ENCODE measurements at regions not wholly inside any gene's neighbourhood (a gene's known extent, or its start where the extent isn't known, plus 50 kb on each side); places are given as distances from the start of the nearest gene placed in this dataset.

DNA sequence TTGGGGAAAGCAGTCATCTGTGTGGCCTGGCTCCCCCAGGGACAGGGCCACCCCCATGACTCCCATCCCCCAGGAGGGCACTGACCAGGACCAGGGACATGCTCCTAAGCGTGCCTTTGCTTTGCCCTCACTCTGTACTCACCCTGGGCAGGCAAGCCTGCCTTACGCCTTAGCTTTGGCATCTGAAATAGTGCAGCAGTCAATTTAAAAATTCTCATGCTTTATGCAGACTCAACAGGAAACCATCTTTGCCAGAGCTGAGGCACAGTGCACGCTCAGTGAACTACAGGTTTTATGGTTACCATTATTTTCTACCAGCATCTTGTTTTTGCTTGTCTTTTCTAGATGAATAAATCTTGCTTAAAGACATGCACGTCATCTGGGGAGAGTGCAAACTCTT, 323.5 kb downstream of the IRX2 start:
- H3K79me2 ChIP-seq (ENCODE audit: control insufficient read depth, insufficient read depth, low read length, unreplicated experiment), result no peaks in the 10 kb centered on the region
- H3K4me3 ChIP-seq (ENCODE audit: low read depth, low read length), result no peak overlapping the region
- no peak overlapping the region for H2AFZ ChIP-seq (ENCODE audit: low read length, unreplicated experiment)
- no peak overlapping the region for H3K27ac ChIP-seq (ENCODE audit: low read depth, low read length)
- H3K4me1 ChIP-seq (ENCODE audit: control insufficient read depth, insufficient read depth, low read length, unreplicated experiment), result no peaks in the 10 kb centered on the region
- H3K27me3 ChIP-seq (ENCODE audit: insufficient read depth, low read length), result no peaks in the 10 kb centered on the region
- H3K36me3 ChIP-seq (ENCODE audit: insufficient read depth, low read length), result no peaks in the 10 kb centered on the region

- no peak overlapping the region for H2AFZ ChIP-seq (ENCODE audit: low read length, unreplicated experiment)
- H3K4me1 ChIP-seq (ENCODE audit: control insufficient read depth, insufficient read depth, low read length, unreplicated experiment), result no peaks in the 10 kb centered on the region
- H3K27ac ChIP-seq (ENCODE audit: low read depth, low read length), result no peak overlapping the region
- H3K79me2 ChIP-seq (ENCODE audit: control insufficient read depth, insufficient read depth, low read length, unreplicated experiment), result no peaks in the 10 kb centered on the region
- no peaks in the 10 kb centered on the region for H3K27me3 ChIP-seq (ENCODE audit: insufficient read depth, low read length)
- no peak overlapping the region for H3K4me3 ChIP-seq (ENCODE audit: low read depth, low read length)
- H3K36me3 ChIP-seq (ENCODE audit: insufficient read depth, low read length), result no peaks in the 10 kb centered on the region
Observed at GRCh38 chr5:2423634-2424033, 327.8 kb downstream of the IRX2 start.

DNA sequence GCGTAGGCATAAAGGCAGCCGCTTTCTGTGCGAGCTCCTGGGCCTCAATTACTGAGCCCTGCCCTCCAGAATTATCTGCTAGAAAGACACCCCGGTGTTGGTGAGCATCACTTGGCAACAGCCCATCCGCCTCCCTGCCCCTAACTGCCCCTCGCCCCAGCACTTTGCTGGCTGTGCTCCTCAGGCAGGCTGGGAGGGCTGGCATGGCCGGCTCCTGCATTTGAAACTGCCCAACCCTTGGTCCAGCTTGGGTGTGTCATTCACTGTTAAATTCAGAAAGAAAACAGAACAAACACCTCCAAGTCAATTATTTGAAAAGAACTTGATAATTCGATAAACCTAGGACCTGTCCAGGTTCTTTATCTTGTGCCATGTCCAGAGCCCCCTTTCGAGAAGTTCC, 334.2 kb downstream of the IRX2 start:
- no peaks in the 10 kb centered on the region for H3K27me3 ChIP-seq (ENCODE audit: insufficient read depth, low read length)
- H3K4me1 ChIP-seq (ENCODE audit: control insufficient read depth, insufficient read depth, low read length, unreplicated experiment), result no peaks in the 10 kb centered on the region
- no peak overlapping the region for H2AFZ ChIP-seq (ENCODE audit: low read length, unreplicated experiment)
- H3K4me3 ChIP-seq (ENCODE audit: low read depth, low read length), result no peak overlapping the region
- no peaks in the 10 kb centered on the region for H3K36me3 ChIP-seq (ENCODE audit: insufficient read depth, low read length)
- H3K27ac ChIP-seq (ENCODE audit: low read depth, low read length), result no peak overlapping the region
- no peaks in the 10 kb centered on the region for H3K79me2 ChIP-seq (ENCODE audit: control insufficient read depth, insufficient read depth, low read length, unreplicated experiment)

DNA sequence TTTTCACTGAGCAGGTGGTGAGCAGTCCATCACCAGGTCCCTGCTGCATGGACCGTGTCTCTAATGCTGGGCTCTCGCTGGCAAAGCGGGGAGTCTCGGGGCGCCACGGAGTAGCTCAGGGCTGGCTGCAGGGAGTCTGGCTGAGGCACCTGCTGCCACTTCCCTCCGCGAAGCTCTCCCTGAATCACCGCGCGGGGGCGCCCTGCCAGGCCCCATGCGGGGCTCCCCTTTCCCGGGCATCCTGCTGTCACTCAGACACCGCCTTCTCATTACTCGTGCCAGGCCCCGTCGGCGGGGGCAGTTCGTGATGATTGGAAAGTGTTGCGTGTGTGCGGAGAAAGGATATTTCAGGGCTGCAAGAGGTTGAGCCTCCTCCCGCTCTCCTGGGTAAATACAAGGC, 335.8 kb downstream of the IRX2 start:
- no peaks in the 10 kb centered on the region for H3K27me3 ChIP-seq (ENCODE audit: insufficient read depth, low read length)
- H3K4me3 ChIP-seq (ENCODE audit: low read depth, low read length), result no peak overlapping the region
- no peaks in the 10 kb centered on the region for H3K4me1 ChIP-seq (ENCODE audit: control insufficient read depth, insufficient read depth, low read length, unreplicated experiment)
- H3K79me2 ChIP-seq (ENCODE audit: control insufficient read depth, insufficient read depth, low read length, unreplicated experiment), result no peaks in the 10 kb centered on the region
- no peak overlapping the region for H3K27ac ChIP-seq (ENCODE audit: low read depth, low read length)
- no peak overlapping the region for H2AFZ ChIP-seq (ENCODE audit: low read length, unreplicated experiment)
- no peaks in the 10 kb centered on the region for H3K36me3 ChIP-seq (ENCODE audit: insufficient read depth, low read length)

DNA sequence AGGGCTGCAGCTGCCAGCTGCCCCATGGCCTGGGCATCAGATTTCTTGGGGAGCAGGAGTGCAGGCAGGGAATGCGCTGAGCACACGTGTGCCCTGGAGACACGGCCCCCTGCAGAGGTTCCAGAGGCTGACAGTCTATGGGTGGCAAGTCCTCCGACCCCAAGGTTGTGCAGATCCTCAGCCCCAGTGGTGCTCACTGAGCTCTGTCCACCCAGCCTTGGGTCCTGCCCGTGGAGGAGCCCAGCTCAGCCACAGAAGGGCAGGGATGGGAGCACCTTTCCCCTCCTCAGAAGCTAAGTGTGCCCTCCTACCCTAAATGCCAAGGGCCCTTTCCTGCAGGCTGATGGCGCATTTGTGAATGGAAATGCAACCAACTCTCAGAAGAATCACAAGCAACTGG, 341.0 kb downstream of the IRX2 start:
- no peaks in the 10 kb centered on the region for H3K27me3 ChIP-seq (ENCODE audit: insufficient read depth, low read length)
- no peak overlapping the region for H3K27ac ChIP-seq (ENCODE audit: low read depth, low read length)
- H3K36me3 ChIP-seq (ENCODE audit: insufficient read depth, low read length), result no peaks in the 10 kb centered on the region
- no peak overlapping the region for H2AFZ ChIP-seq (ENCODE audit: low read length, unreplicated experiment)
- H3K4me1 ChIP-seq (ENCODE audit: control insufficient read depth, insufficient read depth, low read length, unreplicated experiment), result no peaks in the 10 kb centered on the region
- no peak overlapping the region for H3K4me3 ChIP-seq (ENCODE audit: low read depth, low read length)
- H3K79me2 ChIP-seq (ENCODE audit: control insufficient read depth, insufficient read depth, low read length, unreplicated experiment), result no peaks in the 10 kb centered on the region

GRCh38 chr5:2403296-2403695, 348.2 kb downstream of the IRX2 start:
- H3K4me1 ChIP-seq (ENCODE audit: control insufficient read depth, insufficient read depth, low read length, unreplicated experiment), result no peaks in the 10 kb centered on the region
- H3K27ac ChIP-seq (ENCODE audit: low read depth, low read length), result no peak overlapping the region
- H2AFZ ChIP-seq (ENCODE audit: low read length, unreplicated experiment), result no peak overlapping the region
- H3K27me3 ChIP-seq (ENCODE audit: insufficient read depth, low read length), result no peaks in the 10 kb centered on the region
- H3K36me3 ChIP-seq (ENCODE audit: insufficient read depth, low read length), result no peaks in the 10 kb centered on the region
- no peak overlapping the region for H3K4me3 ChIP-seq (ENCODE audit: low read depth, low read length)
- no peaks in the 10 kb centered on the region for H3K79me2 ChIP-seq (ENCODE audit: control insufficient read depth, insufficient read depth, low read length, unreplicated experiment)

GRCh38 chr5:2399804-2400203, 351.7 kb downstream of the IRX2 start:
- Histone ChIP-seq H3K79me2 (ENCODE audit: control insufficient read depth, insufficient read depth, low read length, unreplicated experiment) (no peaks in the 10 kb centered on the region), H3K36me3 (ENCODE audit: insufficient read depth, low read length) (no peaks in the 10 kb centered on the region), H3K27me3 (ENCODE audit: insufficient read depth, low read length) (no peaks in the 10 kb centered on the region), H3K27ac (ENCODE audit: low read depth, low read length) (no peak overlapping the region), H3K4me1 (ENCODE audit: control insufficient read depth, insufficient read depth, low read length, unreplicated experiment) (no peaks in the 10 kb centered on the region), H3K4me3 (ENCODE audit: low read depth, low read length) (no peak overlapping the region), H2AFZ (ENCODE audit: low read length, unreplicated experiment) (no peak overlapping the region)

DNA sequence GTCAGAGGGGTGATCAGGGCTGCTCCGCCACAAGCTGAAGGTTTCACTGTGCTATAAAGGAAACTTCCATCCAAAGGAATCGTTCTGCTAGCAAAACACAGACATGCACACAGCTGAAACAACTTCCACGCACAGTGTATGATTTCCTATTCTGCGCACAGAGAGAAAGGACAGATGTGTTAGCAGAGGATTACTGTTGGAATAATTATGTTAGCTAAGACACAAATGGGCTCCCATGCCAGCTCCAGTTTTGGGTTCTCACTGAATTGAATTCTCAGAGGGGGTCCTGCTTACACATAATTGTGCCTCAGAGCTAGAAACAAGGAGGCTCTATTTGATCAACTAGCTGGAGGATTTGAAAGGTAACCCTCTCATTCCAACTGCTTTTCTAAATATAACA, 352.4 kb downstream of the IRX2 start:
- Histone ChIP-seq H3K36me3 (ENCODE audit: insufficient read depth, low read length) (no peaks in the 10 kb centered on the region), H3K4me1 (ENCODE audit: control insufficient read depth, insufficient read depth, low read length, unreplicated experiment) (no peaks in the 10 kb centered on the region), H3K27ac (ENCODE audit: low read depth, low read length) (no peak overlapping the region), H3K4me3 (ENCODE audit: low read depth, low read length) (no peak overlapping the region), H3K79me2 (ENCODE audit: control insufficient read depth, insufficient read depth, low read length, unreplicated experiment) (no peaks in the 10 kb centered on the region), H2AFZ (ENCODE audit: low read length, unreplicated experiment) (no peak overlapping the region), H3K27me3 (ENCODE audit: insufficient read depth, low read length) (no peaks in the 10 kb centered on the region)

- no peaks in the 10 kb centered on the region for H3K4me1 ChIP-seq (ENCODE audit: control insufficient read depth, insufficient read depth, low read length, unreplicated experiment)
- H3K36me3 ChIP-seq (ENCODE audit: insufficient read depth, low read length), result no peaks in the 10 kb centered on the region
- H3K79me2 ChIP-seq (ENCODE audit: control insufficient read depth, insufficient read depth, low read length, unreplicated experiment), result no peaks in the 10 kb centered on the region
- no peak overlapping the region for H2AFZ ChIP-seq (ENCODE audit: low read length, unreplicated experiment)
- no peak overlapping the region for H3K27ac ChIP-seq (ENCODE audit: low read depth, low read length)
- no peak overlapping the region for H3K4me3 ChIP-seq (ENCODE audit: low read depth, low read length)
- no peaks in the 10 kb centered on the region for H3K27me3 ChIP-seq (ENCODE audit: insufficient read depth, low read length)
Observed at GRCh38 chr5:2393556-2393955, 357.9 kb downstream of the IRX2 start.

DNA sequence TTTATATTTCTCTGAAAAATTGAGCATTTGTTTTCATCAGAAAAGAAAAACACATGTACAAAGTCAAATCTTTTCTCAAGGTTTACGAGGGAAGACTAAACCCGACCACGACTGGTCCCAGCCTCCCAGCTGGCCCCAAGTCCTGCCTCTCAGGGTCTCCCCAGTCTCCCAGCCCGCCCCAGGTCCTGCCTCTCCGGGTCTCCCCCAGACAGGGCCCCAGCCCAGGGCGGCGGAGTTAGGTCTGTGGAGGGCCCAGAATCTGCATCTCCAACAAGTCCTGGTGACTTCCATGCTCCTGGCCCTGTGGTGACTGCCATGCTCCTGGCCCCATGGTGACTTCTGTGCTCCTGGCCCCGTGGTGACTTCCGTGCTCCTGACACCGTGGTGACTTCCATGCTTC, 359.9 kb downstream of the IRX2 start:
- Histone ChIP-seq H3K27me3 (ENCODE audit: insufficient read depth, low read length) (no peaks in the 10 kb centered on the region; the same call in 1 of the 2 replicates), H3K36me3 (ENCODE audit: insufficient read depth, low read length) (no peaks in the 10 kb centered on the region)

GRCh38 chr5:2391021-2391420, 360.5 kb downstream of the IRX2 start:
- Histone ChIP-seq H3K27me3 (ENCODE audit: insufficient read depth, low read length) (no peaks in the 10 kb centered on the region; the same call in 1 of the 2 replicates), H3K36me3 (ENCODE audit: insufficient read depth, low read length) (no peaks in the 10 kb centered on the region), H3K4me1 (ENCODE audit: control insufficient read depth, insufficient read depth, low read length, unreplicated experiment) (no peaks in the 10 kb centered on the region), H3K4me3 (ENCODE audit: low read depth, low read length) (no peak overlapping the region), H3K79me2 (ENCODE audit: control insufficient read depth, insufficient read depth, low read length, unreplicated experiment) (no peaks in the 10 kb centered on the region), H3K27ac (ENCODE audit: low read depth, low read length) (no peak overlapping the region), H2AFZ (ENCODE audit: low read length, unreplicated experiment) (no peak overlapping the region)

More for the DNA sequence above, 359.9 kb downstream of the IRX2 start:
- Histone ChIP-seq H3K4me1 (ENCODE audit: control insufficient read depth, insufficient read depth, low read length, unreplicated experiment) (no peaks in the 10 kb centered on the region), H3K27ac (ENCODE audit: low read depth, low read length) (no peak overlapping the region), H3K79me2 (ENCODE audit: control insufficient read depth, insufficient read depth, low read length, unreplicated experiment) (no peaks in the 10 kb centered on the region), H3K4me3 (ENCODE audit: low read depth, low read length) (no peak overlapping the region), H2AFZ (ENCODE audit: low read length, unreplicated experiment) (no peak overlapping the region)
